ENCODE measurements at regions not wholly inside any gene's neighbourhood (a gene's known extent, or its start where the extent isn't known, plus 50 kb on each side); places are given as distances from the start of the nearest gene placed in this dataset.
A peak's percentile ranks its signal among the peaks of the same experiment; 100 is the strongest.

DNA sequence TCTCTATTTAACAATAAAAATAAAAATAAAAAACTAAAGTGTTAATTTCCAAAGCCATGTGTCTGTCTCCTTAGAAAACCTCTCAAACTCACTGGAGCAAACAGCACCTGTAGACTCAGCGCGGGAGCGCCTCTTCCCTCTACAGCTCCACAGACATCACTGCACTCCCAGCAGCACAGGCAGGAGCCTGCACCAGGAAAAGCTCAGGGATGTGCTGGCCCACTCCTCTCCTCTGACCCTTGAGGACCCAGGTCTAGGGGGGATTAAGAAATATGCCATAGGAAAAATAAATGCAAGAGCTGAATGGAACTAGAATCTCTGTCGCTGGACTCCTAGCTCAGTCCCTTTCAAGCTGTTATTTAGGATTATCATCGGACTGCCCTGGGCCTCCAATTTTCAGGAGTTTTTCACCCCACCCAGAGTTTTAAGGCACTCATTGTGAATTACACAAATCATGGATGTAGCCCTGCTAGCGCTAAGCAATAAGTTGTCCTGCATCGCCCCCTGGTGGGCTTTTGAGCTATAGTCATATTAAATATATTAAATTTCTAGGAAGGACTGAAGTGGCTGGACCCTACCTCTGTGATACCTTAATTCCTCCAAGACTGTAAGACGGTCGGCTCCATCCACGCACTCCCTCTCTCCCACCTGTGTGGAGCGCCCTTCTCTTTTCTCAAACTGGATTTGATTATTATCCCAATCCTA, 333.9 kb downstream of the UQCRFS1 start:
- peak; percentile 54 for DNase-seq

- DNase-seq, result no peak
These were observed 336.3 kb downstream of the UQCRFS1 start for GRCh38 chr19:28876609-28877123.

- peak; percentile 74 for DNase-seq
These were observed 338.2 kb downstream of the UQCRFS1 start for GRCh38 chr19:28874742-28875141.

DNA sequence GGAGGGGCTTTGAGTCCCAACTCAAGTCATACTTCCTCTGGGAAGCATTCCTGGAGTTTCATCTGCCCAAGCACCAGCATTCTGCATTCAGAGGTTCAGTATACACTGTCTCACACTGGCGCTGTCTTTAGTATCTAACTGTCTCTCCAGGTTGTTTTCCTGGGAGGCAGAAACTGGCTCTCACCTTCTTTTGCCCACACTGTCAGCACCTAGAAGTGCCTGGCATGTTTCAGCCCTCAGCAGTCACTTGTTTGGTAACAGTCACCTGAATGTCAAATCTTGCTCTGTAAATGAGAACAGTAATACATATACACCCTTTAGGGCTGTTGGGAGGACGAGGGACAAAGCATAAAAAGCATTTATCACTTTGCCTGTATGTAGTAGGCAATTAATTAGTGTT, 339.6 kb downstream of the UQCRFS1 start:
- DNase-seq, result no peak

DNA sequence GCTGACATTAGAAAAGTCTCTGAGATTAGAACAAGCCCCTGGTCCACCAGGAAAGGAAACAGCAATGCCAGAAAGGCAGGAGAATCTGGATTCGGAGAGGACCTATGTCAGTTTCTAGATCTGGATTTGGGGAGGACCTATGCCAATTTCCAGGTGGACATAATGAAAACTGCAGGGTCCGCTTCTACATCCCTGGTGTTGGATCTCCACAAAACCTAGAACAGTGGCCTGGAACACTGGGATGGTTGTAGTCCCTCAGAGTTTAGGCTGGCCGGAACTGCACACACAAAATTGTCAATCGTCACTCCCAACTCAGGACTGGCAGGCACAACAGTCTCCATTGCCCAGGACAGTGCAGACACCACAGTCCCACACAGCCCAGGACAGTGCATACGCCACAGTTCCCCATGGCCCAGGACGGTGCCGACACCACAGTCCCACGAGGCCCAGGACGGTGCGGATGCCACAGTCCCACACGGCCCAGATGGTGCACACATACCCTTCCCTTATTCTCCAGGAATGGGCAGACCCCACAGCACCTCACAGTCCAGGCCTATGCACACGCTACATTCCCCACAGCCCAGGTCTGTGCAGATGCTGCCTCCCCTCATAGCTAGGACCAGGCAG, 341.7 kb downstream of the UQCRFS1 start:
- DNase-seq, result no peak

DNA sequence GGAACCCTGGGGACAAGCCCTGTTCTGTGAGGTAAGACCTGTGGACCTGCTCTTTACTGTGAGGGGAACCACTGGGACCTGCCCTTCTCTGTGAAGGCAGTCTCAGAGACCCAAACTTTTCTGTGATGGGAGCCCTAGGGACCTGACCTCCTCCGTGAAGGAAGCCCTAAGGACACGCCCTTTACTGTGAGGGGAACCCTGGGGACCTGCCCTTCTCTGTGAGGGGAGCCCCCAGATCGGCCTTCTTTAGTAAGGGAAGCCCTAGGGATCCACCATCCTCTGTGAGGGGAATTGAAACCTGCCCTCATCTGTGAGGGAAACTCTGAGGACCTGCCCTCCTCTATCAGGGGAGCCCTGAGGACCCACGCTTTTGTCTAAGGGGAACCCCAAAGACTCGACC, 343.5 kb downstream of the UQCRFS1 start:
- DNase-seq, result no peak

DNA sequence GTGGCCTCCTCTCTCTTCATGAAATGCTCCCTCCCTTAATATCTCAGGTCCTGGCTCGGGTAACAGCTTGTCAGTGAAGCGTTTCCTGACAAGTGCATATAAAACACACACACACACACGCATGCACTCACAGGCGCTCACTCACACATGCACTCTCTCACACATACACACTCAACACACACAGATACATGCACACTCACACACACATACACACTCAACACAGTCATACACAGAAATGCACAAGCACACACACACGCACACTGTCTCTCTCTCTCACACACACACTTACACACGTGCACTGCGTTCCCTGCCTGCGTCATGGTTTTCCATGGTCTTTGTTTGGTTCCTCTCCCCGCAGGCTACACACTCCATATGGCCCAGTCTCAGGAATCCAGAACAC, 344.1 kb downstream of the UQCRFS1 start:
- DNase-seq, result peak; percentile 4

DNA sequence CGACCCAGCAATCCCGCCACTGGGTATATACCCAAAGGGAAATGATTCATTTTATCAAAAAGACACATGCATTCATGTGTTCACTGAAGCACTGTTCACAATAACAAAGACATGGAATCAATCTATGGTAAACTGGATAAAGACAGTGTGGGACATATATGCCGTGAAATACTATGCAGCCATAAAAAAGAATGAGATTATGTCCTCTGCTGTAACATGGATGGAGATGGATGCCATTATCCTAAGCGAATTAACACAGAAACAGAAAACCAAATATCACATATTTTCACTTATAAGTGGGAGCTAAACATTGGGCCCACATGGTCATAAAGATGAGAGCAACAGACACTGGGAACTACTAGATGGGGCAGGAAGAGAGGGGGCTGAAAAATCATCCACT, 345.0 kb downstream of the UQCRFS1 start:
- no peak for DNase-seq

DNA sequence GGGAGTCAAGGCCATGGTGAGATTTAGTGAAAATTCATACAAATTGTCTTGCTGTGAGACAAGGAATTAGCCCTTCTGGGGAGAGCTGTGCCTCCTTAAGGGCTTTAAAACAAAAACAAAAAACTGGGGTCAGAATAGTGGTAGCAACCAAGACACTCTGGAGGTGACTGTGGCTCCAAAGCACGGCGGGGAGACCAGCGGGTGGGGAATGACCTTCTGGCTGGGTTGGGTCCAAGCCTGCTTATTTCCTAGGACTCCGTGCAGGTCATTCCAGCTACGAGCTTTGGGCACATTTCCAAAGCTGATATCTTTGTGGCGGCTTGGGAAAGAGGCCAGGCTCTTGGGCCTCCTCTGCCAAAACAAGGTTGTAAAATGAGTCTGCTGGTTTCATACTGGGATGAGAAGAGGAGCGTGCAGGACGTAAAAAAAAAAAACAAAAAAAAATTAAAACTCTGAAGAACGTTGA, 348.3 kb downstream of the UQCRFS1 start:
- DNase-seq, result peak; percentile 65

DNA sequence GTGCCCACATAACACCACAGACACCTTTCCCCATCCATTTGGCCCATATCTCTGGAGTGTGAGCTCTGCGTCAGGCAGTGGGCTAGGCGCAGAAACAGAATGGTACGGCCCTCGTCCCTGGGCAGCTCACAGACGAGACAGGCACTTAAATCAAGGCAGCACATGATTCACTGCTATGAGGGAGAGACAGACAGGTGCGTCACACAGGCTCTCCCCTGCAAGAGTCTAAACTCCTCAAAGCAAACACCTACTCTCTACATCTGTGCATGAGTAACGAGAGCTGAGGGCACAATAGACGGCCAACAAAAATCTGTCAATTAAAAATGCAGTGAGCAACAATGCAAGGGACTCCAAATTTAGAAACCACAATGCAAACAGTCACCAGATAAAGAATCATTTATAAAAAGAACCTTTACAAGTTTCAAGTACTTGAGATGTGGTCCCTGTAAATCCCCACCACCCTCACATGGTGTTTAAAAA, 348.9 kb downstream of the UQCRFS1 start:
- peak; percentile 40 for DNase-seq

DNA sequence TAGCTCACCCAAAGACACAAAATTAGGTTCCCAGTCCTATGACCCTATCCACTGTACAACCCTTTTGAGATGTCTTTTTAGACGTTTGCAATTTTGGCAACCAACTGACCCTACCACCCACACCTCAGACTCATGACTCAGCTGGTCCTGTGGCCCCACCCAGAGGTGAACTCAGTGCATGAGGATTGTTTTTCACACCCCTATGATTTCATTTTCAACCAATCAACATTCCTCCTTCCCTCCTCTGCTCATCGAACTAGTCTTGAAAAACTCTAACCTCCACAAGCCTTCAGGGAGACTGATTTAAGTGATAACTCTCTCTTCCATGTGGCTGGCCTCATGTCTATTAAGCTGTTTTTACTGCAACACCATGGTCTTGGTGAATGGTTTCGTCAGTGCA, 350.7 kb downstream of the UQCRFS1 start:
- DNase-seq, result no peak

- DNase-seq, result no peak
These were observed 353.1 kb downstream of the UQCRFS1 start for GRCh38 chr19:28859811-28860210.

- DNase-seq, result no peak
These were observed 354.0 kb downstream of the UQCRFS1 start for GRCh38 chr19:28858933-28859332.

- DNase-seq, result no peak
These were observed 355.0 kb downstream of the UQCRFS1 start for GRCh38 chr19:28857967-28858366.

- DNase-seq, result no peak
These were observed 357.7 kb downstream of the UQCRFS1 start for GRCh38 chr19:28855216-28855615.

DNA sequence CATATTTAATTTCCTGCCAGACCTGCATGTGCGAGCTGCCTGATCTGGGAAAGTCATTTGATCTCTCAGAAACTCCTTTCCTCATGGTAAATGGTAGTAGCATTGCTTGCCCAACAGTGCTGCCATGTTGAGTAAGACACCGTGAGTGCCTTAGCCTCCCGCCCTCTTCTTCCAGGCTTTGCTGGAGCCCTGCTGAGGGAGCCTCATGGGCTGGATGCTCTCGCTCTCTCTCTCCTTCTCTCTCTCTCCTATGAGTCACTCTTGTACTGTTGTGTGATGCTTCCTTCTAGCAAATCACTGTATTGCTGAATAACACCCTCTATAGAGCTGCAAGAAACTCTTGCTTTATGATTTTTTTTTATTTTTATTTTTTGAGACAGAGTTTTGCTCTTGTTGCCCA, 365.5 kb downstream of the UQCRFS1 start:
- DNase-seq, result no peak

GRCh38 chr19:28846094-28846812, 366.7 kb downstream of the UQCRFS1 start:
- DNase-seq, result no peak

GRCh38 chr19:28843761-28844492, 369.0 kb downstream of the UQCRFS1 start:
- no peak for DNase-seq

GRCh38 chr19:28841531-28841930, 371.4 kb downstream of the UQCRFS1 start:
- no peak for DNase-seq

GRCh38 chr19:28840891-28841290, 372.1 kb downstream of the UQCRFS1 start:
- DNase-seq, result no peak

- no peak for DNase-seq
These were observed 373.5 kb downstream of the UQCRFS1 start for GRCh38 chr19:28839455-28839854.

GRCh38 chr19:28838909-28839308, 374.0 kb downstream of the UQCRFS1 start:
- DNase-seq, result no peak

DNA sequence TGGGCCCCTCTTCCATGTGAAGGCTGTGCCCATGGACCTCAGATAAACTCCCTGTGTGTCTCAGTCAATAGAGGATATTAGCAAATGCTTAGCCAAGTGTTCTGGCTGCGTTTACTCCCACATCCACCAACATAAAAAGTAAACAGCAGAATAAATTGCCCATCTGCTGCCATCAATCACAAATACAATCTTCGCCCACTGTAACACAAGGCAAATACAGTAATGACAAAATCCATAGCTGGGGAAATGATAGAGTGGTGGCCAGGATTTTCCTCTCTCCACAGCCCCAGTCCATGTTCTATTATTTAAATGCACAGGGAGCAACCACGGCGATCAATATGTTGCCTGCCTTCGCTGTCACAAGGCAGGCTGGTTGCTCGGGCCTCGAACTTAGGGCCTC, 376.5 kb downstream of the UQCRFS1 start:
- peak; percentile 61 for DNase-seq

All from NCI-H1092 treated with DMSO at 0.1 percent for 48 hours (cell line).